Suprapubic skin (tissue), 4 donors: ENCODE measurements at regions not wholly inside any gene's neighbourhood (a gene's known extent, or its start where the extent isn't known, plus 50 kb on each side); places are given as distances from the start of the nearest gene placed in this dataset.

Experiments
- CTCF ChIP-seq, 2 donors: fragments of 200-600 bp in 1 of 2; fragments of 450-650 bp in 1 of 2; sonication (generic) in 1 of 2; IDR thresholded peaks; one replicate each; pipeline ENCODE4 v1.5.1; 2016 to 2019; ENCODE audit warnings: antibody characterized with exemption in 2 of 2, mild to moderate bottlenecking in 1 of 2, moderate library complexity in 1 of 2
- POLR2A ChIP-seq, 2 donors: fragments of 450-650 bp; IDR thresholded peaks; one replicate each; pipeline ENCODE4 v1.6.1; 2017; ENCODE audit warnings: antibody characterized with exemption in 2 of 2, mild to moderate bottlenecking in 2 of 2, moderate library complexity in 2 of 2
- POLR2AphosphoS5 ChIP-seq, 3 donors: sonication (generic); formaldehyde crosslinking; IDR thresholded peaks; one replicate each; pipeline ENCODE4 v1.6.1; 2017; ENCODE audit warnings: antibody characterized with exemption in 3 of 3

- no peak for TF ChIP-seq CTCF (IDR thresholded peaks at IDR 0.05)
- TF ChIP-seq POLR2AphosphoS5 (IDR thresholded peaks at IDR 0.05): no peak
- TF ChIP-seq POLR2A (IDR thresholded peaks at IDR 0.05): no peak
These were observed 134.8 kb downstream of the NUFIP1 start for GRCh38 chr13:44854313-44855060.
